Raji (cell line): ENCODE measurements at regions not wholly inside any gene's neighbourhood (a gene's known extent, or its start where the extent isn't known, plus 50 kb on each side); places are given as distances from the start of the nearest gene placed in this dataset.

Source experiments
- POLR2A ChIP-seq: IDR thresholded peaks from 2 replicates; pipeline ENCODE4 v1.6.1; 2011; ENCODE audit warnings: low read depth, low read length, control low read depth; ENCODE audit not compliant: insufficient read depth

DNA sequence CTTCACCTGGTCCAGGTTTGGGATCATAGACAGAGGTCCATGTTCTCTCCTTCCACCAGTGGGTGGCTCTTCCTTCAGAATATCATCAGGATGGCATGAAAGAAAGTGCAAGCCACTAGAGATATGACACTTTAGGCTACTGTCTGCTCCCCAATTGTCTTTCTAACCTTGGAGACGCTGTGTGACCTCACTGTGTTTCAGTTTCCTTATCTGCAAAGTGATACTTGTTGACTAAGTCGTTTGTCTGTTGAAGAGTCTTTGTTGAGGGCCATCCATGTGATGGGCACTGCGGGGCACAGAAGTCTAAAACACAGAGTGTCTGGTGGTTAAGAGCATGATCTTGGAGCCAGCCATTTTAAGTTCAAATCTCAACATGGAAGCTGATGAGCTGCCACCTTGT lies 259.9 kb upstream of the THSD7B start:
- no peak for TF ChIP-seq POLR2A

DNA sequence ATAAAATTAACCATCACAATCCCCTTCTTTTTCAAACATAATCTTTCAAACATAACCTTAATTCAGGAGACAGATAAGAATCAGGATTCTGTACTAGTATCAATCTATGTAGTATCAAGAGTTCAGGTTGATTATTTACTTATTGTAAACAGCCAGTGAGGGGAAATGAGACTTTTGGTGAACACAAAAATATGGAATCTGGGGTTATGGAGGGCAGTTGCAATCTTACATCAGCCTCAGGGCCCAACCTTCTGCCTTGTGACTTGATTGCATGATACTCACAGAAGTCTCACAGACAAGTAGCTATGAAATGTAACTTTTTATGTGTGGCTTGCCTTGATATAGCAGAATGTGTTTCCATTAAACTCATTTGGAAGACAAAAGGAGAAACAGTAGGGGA lies 262.7 kb upstream of the THSD7B start:
- no peak for TF ChIP-seq POLR2A

DNA sequence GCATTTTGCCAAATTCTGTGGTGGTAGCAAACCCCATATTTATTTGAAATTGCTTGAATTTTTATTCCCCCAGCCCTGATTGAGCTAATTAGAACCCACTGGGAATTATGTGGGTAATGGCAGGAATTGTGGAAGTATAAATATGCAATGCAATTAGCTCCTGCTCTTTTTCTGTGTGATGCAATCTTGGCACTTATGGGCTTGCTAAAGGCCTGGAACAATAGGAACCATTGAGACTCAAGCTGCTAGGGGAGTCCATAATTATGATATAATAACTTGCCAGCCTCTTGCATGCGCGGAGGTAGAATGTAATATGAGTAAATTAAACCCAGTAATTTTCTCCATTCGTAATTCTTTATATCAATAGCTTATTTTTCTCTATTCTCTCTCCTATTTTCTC lies 267.6 kb upstream of the THSD7B start:
- TF ChIP-seq POLR2A, result no peak

DNA sequence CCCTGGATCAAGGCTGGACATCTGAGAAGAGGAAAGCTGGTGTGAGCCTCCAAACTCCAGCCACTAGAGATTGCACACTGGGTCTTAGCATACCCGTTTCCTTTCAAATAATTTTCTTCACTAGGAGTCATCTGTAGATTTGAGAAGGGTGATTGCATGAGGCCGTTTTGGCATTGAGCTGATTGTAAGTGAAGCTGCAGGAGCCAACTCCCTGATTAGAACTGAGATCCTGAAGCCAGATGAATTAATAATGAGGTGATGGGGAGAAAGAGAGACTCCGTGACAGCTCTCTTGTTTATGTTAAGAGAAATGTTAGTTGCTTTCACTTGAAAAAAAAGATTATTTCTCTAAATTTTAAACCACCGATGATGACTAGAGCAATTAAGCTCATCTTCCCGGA lies 268.4 kb upstream of the THSD7B start:
- no peak for TF ChIP-seq POLR2A

DNA sequence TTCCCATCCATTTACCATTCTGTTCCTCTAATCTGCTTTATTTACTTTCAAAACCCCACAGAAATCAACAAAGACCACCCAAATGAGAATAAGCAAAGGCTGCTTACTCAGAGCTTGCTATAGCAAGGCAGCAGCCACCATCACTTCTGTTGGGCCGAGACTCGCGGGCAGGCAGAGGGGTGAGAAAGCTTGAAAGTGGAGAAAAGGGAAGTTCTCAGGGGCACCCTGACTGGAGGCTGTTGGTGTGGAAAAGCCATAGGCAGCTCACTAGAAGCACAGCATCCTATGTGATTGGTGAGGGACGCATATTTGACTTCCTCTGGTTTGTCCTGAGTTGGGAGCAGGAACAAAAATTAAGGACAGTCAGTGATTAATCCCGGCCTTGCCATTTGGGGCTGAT lies 269.7 kb upstream of the THSD7B start:
- TF ChIP-seq POLR2A, result no peak

DNA sequence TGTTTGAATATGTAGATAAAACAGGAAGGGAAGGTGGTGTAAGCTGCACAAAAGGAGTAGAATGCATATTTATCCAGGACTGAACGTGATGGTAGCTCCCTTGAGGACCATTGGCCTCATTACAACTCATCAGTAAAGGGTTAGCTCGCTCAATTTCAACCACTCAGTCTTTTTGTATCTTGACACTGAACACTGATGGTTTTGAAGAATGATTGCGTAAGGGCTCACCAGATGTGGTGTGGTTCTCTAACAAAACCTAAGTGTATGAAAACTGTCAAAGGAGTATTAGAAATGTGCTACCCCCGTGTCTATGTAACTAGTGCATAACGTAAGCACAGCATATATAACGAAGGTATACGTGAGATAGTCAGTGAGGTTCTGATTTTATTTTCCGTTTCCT lies 272.4 kb upstream of the THSD7B start:
- TF ChIP-seq POLR2A, result no peak

DNA sequence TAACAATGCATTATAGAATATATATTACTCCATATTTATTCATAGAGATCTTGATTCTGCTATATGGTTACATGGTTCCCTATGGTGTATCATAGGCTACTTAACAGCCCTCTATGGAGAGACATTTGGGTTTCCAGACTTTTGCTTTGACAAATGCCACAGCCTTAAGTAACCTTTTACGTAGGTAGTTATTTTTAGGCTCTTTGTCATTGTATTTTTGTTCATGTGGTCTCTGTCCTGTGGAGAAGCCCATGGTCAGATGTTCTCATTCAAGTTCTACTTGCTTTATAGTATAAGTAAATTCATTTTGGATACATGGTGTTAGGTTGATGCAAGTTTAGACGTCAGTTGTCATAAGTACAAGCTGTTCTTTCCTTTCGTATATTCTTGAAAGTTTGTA lies 275.2 kb upstream of the THSD7B start:
- TF ChIP-seq POLR2A, result no peak

DNA sequence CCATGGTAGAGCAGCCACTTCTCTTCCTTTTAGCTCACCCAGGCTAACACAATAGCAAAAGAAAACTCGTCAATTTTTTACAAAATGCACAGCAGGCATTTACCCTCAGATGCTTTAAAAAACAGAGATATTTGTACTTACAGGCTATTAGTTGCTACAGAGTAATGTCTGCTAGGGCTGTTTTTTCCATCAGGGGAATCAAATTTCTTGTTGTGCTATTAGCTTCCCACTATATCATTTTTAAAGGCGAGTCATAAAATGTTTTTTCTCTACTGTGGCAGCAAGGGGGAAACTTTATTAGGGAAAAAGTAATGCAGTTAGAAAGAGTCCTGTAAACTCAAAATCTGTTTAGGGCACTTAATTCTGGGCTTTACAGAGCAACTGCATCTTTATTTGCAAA lies 277.9 kb upstream of the THSD7B start:
- TF ChIP-seq POLR2A, result no peak

DNA sequence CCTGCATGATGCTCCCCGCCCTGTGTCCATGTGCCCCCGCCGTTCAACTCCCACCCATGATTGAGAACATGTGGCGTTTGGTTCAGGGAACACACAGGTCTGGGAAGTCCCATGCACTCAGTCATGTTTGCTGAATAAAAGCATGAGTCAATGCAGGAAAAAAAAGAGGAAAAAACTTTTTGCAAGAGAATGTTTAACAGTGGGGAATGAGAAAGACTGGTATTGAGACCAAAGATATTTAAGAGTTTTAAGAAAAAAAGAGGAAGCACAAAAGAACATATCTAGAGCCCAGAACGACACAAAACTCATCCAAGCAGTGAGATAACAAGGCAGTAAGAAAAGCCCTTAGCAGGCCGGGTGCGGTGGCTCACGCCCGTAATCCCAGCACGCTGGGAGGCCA lies 279.2 kb upstream of the THSD7B start:
- no peak for TF ChIP-seq POLR2A

DNA sequence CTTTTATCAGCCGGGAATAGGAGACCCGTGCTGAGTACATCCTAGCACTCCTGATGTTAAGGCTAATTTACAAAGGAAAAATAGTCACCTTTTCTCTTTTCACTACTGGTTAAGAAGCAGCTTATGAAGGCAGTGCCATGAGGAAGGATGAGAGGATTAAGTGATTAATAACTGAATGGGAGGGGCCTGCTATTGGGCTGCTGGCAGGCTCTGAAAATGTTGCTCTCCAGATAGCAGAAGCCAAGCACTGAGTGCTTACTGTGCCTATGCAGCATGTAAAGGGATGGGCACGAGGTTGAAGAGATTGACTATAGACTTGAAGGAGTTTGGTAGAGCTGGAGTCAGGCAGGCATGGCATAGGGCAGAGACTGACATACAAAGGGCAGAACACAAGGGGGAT lies 282.4 kb upstream of the THSD7B start:
- TF ChIP-seq POLR2A, result no peak

DNA sequence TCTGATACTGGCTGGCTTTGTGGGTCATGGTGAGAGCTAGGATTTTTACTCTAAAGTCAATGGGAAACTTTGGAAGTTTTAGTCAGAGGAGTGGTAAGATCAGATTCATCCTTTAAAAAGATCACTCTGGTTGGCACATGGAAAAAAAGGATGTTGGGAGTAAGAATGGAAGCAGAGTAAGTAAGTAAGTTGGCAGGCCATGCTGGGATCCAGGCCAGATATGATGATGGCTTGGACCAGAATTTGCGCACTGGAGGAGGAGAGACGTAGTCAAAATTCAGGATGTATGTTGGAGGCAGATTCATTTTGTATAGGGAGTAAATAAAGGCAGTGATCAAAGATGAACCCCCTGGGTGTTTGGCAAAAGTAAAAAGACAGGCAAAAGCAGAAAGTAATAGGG lies 283.3 kb upstream of the THSD7B start:
- TF ChIP-seq POLR2A, result no peak

DNA sequence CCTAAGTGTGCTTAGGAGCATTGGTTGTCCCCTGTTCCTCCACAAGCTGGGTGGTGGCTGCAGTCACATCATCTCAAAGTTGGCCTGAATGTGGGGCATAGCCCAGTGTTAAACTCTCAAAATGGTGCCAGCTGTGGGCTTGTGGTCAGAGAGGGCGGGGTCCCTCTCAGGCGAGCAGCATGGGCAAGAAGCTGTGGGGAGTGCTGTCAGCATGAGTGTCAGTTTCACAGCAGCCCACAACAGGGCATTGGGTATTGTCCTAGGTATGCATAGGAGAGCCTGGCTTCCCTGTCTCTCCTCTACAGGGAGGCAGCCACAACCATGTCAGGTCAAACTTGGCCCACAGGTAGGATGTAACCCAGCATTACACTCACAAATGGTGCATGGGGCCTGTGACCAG lies 285.6 kb upstream of the THSD7B start:
- TF ChIP-seq POLR2A, result no peak

DNA sequence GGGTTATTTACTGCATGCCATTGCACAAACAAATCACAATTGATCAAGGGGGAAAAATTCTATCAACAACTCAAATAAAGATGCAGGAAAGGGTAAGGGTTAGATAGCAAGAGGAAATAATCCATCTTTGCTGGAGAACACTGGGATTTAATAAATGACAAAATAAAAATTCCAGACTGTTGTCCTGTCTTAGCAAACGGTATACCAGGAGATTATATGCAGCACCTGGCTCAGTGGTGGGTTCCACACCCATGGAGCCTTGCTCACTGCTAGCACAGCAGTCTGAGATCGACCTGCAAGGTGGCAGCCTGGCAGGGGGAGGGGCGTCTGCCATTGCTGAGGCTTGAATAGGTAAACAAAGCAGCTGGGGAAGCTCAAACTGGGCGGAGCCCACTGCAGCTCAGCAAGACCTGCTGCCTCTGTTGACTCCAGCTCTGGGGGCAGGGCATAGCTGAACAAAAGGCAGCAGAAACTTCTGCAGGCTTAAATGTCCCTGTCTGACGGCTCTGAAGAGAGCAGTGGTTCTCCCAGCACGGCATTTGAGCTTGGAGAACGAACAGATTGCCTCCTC lies 296.5 kb upstream of the THSD7B start:
- no peak for TF ChIP-seq POLR2A

DNA sequence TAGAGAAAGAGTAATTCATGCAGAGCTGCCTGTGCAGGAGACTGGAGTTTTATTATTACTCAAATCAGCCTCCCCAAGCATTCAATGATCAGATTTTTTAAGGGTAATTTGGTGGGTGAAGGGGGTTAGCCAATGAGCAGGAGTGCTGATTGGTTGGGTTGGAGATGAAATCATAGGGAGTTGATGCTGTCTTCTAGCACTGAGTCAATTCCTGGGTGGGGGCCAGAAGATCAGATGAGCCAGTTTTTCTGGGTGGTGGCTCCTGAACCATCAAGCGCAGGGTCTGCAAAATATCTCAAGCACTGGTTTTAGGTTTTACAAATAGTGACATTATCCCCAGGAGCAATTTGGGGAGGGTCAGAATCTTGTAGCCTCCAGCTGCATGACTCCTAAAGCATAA lies 312.8 kb upstream of the THSD7B start:
- no peak for TF ChIP-seq POLR2A

DNA sequence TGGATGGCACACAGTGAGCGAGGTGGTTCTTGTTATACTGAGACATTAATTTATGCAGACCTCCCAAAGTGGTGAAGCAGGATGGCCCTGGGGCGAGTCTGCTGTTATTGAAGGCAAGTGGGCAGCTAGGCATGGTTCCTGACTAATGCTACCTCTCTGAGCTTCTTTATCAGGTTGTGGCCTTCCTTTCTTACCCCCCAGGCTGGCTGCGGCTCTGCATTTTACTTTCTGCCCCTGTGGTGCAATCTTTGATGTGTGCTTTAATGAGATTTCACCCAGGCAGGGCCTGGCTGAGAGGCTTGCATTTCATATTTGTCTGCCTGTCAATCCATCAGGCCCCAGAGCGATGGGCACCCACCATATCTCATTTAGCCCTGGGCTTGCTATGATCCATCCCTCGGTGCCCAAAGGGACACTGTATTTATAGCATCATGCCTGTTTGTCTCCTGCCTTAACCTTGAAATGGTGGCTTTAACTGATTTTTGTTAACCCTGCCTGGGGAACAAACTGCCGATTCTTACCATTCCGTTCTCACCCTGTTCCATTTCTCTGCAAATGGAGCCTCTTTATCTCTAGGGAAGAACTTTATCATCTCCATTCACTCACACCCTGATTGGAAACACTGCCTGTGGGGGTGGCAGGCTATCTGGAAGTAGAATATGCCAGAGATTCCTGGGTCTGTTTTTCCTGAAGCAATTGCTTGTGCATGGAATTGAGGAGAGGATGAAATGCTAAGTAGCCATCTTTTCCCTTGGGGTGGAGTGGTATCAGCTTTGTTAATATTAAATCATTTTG lies 316.2 kb upstream of the THSD7B start:
- no peak for TF ChIP-seq POLR2A

DNA sequence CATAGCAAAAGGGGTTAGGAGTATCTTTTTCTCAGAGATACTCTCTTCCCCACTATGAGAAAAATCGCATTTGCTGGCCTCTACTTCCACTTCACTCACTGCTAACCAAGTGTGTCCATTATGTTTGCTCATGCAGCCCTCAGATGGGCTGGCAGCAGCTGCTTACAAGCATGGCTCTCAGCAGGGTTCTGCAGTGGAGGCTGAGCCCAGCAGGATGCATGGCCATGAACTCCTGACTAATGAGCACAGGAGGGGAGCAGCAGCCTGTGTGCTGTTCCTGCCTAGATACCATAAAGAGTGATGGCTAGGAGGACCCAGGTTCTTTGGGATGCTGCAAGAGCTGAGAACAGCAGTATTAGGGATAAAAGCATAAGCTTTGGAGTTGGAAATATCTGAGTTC lies 316.9 kb upstream of the THSD7B start:
- TF ChIP-seq POLR2A, result no peak

DNA sequence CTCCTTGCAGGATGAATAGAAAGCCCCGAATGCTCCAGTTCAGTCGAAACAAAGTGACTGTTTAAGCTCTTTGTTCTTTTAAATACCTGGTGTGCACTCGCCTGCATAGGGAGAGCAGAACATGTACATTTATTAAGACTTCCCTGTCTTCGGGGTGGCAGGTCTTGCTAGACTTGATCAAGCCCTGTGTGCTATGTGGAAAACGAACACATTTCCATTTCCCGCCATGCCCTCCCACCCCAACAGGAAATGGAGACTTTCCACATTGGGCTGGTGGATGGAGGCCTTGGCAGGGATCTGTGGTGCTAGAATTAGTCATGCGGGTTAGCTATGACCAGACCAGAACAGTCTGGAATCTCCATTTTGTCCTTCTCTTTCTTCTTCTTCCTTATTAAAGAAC lies 321.0 kb upstream of the THSD7B start:
- no peak for TF ChIP-seq POLR2A
